Colonic mucosa (tissue), 4 donors: ENCODE measurements at regions not wholly inside any gene's neighbourhood (a gene's known extent, or its start where the extent isn't known, plus 50 kb on each side); places are given as distances from the start of the nearest gene placed in this dataset.

Experiments
- DNase-seq: peaks from one replicate; pipeline ENCODE4 v3.0.0-alpha.2; 2020
- H3K27ac ChIP-seq: fragments of 200-600 bp; one replicate; pipeline ENCODE4 v1.8.0; 2021
- H3K27me3 ChIP-seq: fragments of 200-600 bp; one replicate; pipeline ENCODE4 v1.8.0; 2021
- H3K36me3 ChIP-seq: fragments of 200-600 bp; one replicate; pipeline ENCODE4 v1.8.0; 2021
- H3K4me1 ChIP-seq: fragments of 200-600 bp; one replicate; pipeline ENCODE4 v1.8.0; 2021; ENCODE audit warnings: mild to moderate bottlenecking
- H3K4me3 ChIP-seq: fragments of 200-600 bp; one replicate; pipeline ENCODE4 v1.8.0; 2021
- H3K9ac ChIP-seq, 2 donors: one replicate each; pipeline ENCODE4 v1.7.0; 2013; ENCODE audit warnings: control low read depth in 2 of 2, low read depth in 2 of 2, low read length in 2 of 2
- H3K9me3 ChIP-seq: fragments of 200-600 bp; one replicate; pipeline ENCODE4 v1.8.0; 2021
- intact Hi-C: fragments of 100-400 bp; cut with DNase I; formaldehyde crosslinking; loops from one replicate; pipeline ENCODE4 v1.14.1; 2022
- TF ChIP-seq, protein P1 (sequence below): fragments of 200-600 bp; IDR thresholded peaks from one replicate; pipeline ENCODE4 v1.8.0; 2022; ENCODE audit warnings: antibody characterized with exemption, mild to moderate bottlenecking
- donor health status: healthy.
- donor health status: DM: no; HTN: no; CAD: no.
- donor health status: DM: no; HTN: no; CAD: no.

DNA sequence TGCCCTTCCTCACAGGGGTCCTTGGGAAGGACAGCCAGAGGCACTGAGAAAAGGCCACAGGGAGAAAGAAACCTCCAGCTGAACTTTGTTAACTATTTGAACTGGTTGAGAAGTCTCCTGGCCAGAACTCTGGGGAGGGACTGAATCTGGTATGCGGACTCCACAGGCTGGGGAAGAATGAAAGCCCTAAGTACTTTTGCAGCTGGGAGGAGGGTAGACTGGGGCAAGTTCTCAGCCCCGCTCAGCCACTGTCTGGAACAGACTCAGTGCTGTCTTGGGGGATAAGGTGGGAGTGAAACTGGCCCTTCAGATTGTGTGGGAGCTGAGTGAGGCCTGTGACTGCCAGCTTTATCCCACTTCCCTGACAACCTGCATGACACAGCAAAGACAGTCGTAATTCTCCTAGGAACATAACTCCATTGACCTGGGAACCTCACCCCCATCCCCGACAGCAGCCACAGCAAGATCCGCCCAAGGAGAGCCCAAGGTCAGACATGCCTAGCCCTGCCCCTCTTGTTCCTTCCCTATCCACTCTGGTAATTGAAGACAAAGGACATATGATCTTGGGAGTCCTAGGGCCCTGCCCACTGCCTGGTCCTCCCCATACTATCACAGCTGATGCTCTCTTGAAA lies 475.1 kb upstream of the CNTN5 start:
- Histone ChIP-seq H3K27ac (no peak overlapping the region), H3K9me3 (no peaks in the 10 kb centered on the region), H3K27me3 (no peaks in the 10 kb centered on the region), H3K4me1 (no peaks in the 10 kb centered on the region), H3K9ac (no peak overlapping the region), H3K4me3 (no peak overlapping the region), H3K36me3 (no peaks in the 10 kb centered on the region)
- intact Hi-C loops = no loop called here
- DNase-seq = no peak
- TF ChIP-seq, protein P1, sequence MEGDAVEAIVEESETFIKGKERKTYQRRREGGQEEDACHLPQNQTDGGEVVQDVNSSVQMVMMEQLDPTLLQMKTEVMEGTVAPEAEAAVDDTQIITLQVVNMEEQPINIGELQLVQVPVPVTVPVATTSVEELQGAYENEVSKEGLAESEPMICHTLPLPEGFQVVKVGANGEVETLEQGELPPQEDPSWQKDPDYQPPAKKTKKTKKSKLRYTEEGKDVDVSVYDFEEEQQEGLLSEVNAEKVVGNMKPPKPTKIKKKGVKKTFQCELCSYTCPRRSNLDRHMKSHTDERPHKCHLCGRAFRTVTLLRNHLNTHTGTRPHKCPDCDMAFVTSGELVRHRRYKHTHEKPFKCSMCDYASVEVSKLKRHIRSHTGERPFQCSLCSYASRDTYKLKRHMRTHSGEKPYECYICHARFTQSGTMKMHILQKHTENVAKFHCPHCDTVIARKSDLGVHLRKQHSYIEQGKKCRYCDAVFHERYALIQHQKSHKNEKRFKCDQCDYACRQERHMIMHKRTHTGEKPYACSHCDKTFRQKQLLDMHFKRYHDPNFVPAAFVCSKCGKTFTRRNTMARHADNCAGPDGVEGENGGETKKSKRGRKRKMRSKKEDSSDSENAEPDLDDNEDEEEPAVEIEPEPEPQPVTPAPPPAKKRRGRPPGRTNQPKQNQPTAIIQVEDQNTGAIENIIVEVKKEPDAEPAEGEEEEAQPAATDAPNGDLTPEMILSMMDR = no peak

DNA sequence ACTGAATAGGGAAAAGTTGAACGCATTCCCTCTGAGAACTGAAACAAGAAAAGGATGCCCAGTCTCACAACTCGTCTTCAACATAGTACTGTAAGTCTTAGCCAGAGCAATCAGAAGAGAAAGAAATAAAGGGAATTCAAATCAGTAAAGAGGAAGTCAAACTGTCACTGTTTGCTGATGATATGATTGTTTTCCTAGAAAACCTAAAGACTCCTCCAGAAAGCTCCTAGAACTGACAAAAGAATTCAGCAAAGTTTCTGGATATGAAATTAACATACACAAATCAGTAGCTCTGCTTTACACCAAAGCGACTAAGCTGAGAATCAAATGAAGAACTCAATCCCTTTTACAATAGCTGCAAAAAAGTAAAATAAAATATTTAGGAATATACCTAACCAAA lies 471.2 kb upstream of the CNTN5 start:
- H3K9ac ChIP-seq = no peak overlapping the region
- TF ChIP-seq, protein P1 = no peak
- no peak for DNase-seq
- no peaks in the 10 kb centered on the region for H3K4me1 ChIP-seq
- H3K27ac ChIP-seq = no peak overlapping the region
- H3K4me3 ChIP-seq = no peak overlapping the region
- H3K27me3 ChIP-seq = no peaks in the 10 kb centered on the region
- H3K9me3 ChIP-seq = no peaks in the 10 kb centered on the region
- no peaks in the 10 kb centered on the region for H3K36me3 ChIP-seq
- intact Hi-C loops = no loop called here

DNA sequence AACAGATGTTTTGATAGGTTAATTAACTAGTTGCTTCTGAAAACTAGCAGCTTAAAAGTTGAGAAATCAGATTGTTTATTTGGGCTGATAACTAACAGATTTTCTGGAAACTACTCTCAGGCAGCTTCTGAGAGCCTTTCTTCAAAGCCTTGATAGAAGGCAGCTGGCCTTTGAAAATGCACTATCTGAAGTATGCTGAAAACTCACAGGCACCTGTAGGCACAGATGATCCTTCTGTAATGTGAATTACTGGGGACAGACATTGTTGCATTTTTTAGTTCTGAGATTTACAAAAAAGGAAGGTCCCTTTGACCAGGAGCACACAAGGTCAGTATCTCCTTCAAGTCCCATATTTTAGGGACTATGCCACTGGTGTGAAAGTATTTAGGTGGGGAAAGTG lies 460.8 kb upstream of the CNTN5 start:
- H3K27ac ChIP-seq = no peak overlapping the region
- no peaks in the 10 kb centered on the region for H3K9me3 ChIP-seq
- no peaks in the 10 kb centered on the region for H3K27me3 ChIP-seq
- no peak overlapping the region for H3K9ac ChIP-seq
- H3K4me3 ChIP-seq = no peak overlapping the region
- no peaks in the 10 kb centered on the region for H3K36me3 ChIP-seq
- H3K4me1 ChIP-seq = no peaks in the 10 kb centered on the region
- no peak for DNase-seq
- intact Hi-C loops = no loop called here
- TF ChIP-seq, protein P1 = no peak

DNA sequence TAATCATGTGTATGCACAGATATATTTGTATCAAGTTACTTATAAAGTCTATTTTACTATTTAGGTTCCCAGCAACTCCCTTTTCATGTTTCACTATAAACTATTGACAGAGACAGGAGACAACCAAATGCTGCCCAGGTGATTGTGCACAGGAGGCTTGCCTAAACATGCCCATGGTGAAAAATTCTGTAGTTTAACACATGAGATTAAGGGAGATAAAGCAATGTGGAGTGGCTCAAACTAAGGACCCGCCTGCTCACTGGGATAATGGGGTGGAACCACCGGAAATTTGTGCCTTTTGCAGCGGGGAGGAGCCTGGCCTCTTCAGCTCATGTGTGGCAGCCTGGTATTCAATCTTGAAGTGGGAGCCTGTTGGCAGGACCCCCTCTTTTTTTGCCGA lies 459.5 kb upstream of the CNTN5 start:
- no peak for DNase-seq
- H3K4me1 ChIP-seq = no peaks in the 10 kb centered on the region
- H3K27ac ChIP-seq = no peak overlapping the region
- intact Hi-C loops = no loop called here
- no peaks in the 10 kb centered on the region for H3K27me3 ChIP-seq
- H3K4me3 ChIP-seq = no peak overlapping the region
- H3K9me3 ChIP-seq = no peaks in the 10 kb centered on the region
- H3K9ac ChIP-seq = no peak overlapping the region
- TF ChIP-seq, protein P1 = no peak
- no peaks in the 10 kb centered on the region for H3K36me3 ChIP-seq

DNA sequence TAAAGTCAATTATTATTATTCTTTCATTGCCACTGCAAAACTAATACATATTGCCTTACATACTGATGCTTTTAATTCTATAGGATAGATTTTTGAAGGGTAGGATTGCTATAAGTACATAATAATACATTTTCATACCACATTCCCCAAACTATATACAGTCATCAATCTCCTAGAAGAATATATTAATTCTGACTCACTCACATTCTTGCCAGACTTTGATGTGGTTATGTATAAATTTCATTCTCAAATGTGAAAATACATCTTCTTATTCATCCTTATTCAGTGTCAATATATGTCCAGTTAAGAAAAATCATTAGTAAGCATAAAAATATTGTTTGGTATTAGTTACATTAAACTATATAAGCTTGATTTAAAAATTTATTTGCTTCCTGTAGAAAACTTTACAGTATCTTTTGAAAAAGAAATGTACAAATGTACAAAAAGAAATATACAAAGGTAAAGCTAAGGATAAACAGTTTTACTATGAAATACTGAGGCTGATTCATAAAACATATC lies 458.8 kb upstream of the CNTN5 start:
- no peak for DNase-seq
- intact Hi-C loops = no loop called here

More for the DNA sequence above, 458.8 kb upstream of the CNTN5 start:
- TF ChIP-seq, protein P1 = no peak
- H3K36me3 ChIP-seq = no peaks in the 10 kb centered on the region
- H3K27ac ChIP-seq = no peak overlapping the region
- H3K27me3 ChIP-seq = no peaks in the 10 kb centered on the region
- H3K9ac ChIP-seq = no peak overlapping the region
- H3K4me3 ChIP-seq = no peak overlapping the region
- no peaks in the 10 kb centered on the region for H3K9me3 ChIP-seq
- H3K4me1 ChIP-seq = no peaks in the 10 kb centered on the region
